ENCODE measurements at regions not wholly inside any gene's neighbourhood (a gene's known extent, or its start where the extent isn't known, plus 50 kb on each side); places are given as distances from the start of the nearest gene placed in this dataset.

- ATAC-seq (no peak), FAIRE-seq (no peak), DNase-seq (ENCODE audit: extremely low read depth in 1 of 4, low spot score in 3 of 4) (no peak)
- no peak overlapping the region for H2AFZ ChIP-seq (ENCODE audit: low read depth, low read length)
- H3K9ac ChIP-seq (ENCODE audit: insufficient read depth in 1 of 2, low read depth in 2 of 2, low read length in 2 of 2): no peak overlapping the region
- H3K27me3 ChIP-seq (ENCODE audit: control insufficient read depth in 2 of 2, insufficient read depth in 2 of 2, low read length in 2 of 2): no peaks in the 10 kb centered on the region
- in situ Hi-C loops (cut with MboI): no loop called here
- BruUV-seq (replicated peaks): no TSS peak
- TF ChIP-seq CBFA2T3 (IDR thresholded peaks at IDR 0.05) (0 out of 2 replicates have a peak, but pooled peaks have one; percentile 26), ZNF140 (CRISPR knock-in tag; IDR thresholded peaks at IDR 0.05) (no peak)
- WGBS (ENCODE audit: insufficient coverage, low coverage, missing lambda C conversion rate): 28% methylated on average over 6 of the region's 7 CpGs
- intact Hi-C loops (cut with micrococcal nuclease): no loop called here
- H3K79me2 ChIP-seq (ENCODE audit: control insufficient read depth, insufficient read depth, low read length): no peaks in the 10 kb centered on the region
- no peak overlapping the region for H3K4me2 ChIP-seq (ENCODE audit: insufficient read depth, low read length)
- H3K9me3 ChIP-seq (replicated peaks; ENCODE audit: control insufficient read depth, insufficient read depth, low read depth, low read length): no peaks in the 10 kb centered on the region
- no peaks in the 10 kb centered on the region for H3K36me3 ChIP-seq (ENCODE audit: control insufficient read depth, insufficient read depth, low read length)
- H3K27ac ChIP-seq (ENCODE audit: extremely low read depth, low read depth, low read length): no peak overlapping the region
- no peaks in the 10 kb centered on the region for H3K9me1 ChIP-seq (ENCODE audit: control insufficient read depth, insufficient read depth, low read length)
- ChIA-PET CTCF (ENCODE audit: low intra/inter-chr PET ratio) (no interaction called here), POLR2A (interaction anchor here (0.9 to 1.0 kb wide), 2 partner anchors 16 to 39 kb away, joined by 3 to 4 read pairs; no protein-coding TSS in a partner anchor)
- H4K20me1 ChIP-seq (replicated peaks; ENCODE audit: control insufficient read depth, insufficient read depth, low read length): no peaks in the 10 kb centered on the region
- peaks cover 0 to 5% of the 10 kb centered on the region in 2 experiments; a peak in 3 of 5 replicates for H3K4me1 ChIP-seq (replicated peaks in 1 of 2; ENCODE audit: control insufficient read depth in 2 of 2, insufficient read depth in 2 of 2, low read length in 2 of 2)
- H3K4me3 ChIP-seq: no peak overlapping the region
Measured at GRCh38 chr2:207244971-207245925, 79.5 kb upstream of the KLF7 start.

DNA sequence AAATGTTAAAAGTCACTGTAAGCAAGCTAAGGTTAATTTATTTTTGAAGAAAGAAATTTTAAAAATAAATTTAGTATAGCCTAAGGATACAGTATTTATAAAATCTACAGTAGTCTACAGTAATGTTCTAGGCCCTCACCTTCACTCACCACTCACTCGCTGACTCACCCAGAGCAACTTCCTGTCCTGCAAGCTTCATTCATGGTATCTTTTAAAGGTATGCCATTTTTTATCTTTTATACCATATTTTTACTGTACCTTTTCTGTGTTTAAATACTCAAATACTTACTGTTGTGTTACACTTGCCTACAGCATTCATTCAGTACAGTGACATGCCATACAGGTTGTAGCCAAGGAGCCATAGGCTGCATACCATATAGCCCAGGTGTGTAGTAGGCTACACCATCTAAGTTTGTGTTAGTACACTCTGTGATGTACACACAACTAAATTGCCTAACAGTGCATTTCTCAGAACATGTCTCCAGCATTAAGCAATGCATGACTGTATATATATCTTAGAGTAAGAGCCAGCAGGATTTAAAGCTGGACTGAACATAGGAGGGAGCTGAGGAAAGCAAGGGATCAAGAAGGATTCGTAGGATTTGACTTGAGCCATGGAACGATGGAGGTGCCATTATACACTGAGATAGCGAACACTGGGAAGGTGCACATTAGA, 83.1 kb upstream of the KLF7 start:
- Histone ChIP-seq H3K27ac (ENCODE audit: extremely low read depth, low read depth, low read length) (no peak overlapping the region), H3K4me1 (replicated peaks in 1 of 2; ENCODE audit: control insufficient read depth in 2 of 2, insufficient read depth in 2 of 2, low read length in 2 of 2) (peaks cover 0 to 14% of the 10 kb centered on the region in 2 experiments; a peak in 3 of 5 replicates), H4K20me1 (replicated peaks; ENCODE audit: control insufficient read depth, insufficient read depth, low read length) (no peaks in the 10 kb centered on the region), H3K9me3 (replicated peaks; ENCODE audit: control insufficient read depth, insufficient read depth, low read depth, low read length) (no peaks in the 10 kb centered on the region), H3K27me3 (ENCODE audit: control insufficient read depth in 2 of 2, insufficient read depth in 2 of 2, low read length in 2 of 2) (no peaks in the 10 kb centered on the region), H3K9ac (ENCODE audit: insufficient read depth in 1 of 2, low read depth in 2 of 2, low read length in 2 of 2) (no peak overlapping the region), H3K79me2 (ENCODE audit: control insufficient read depth, insufficient read depth, low read length) (no peaks in the 10 kb centered on the region), H3K9me1 (ENCODE audit: control insufficient read depth, insufficient read depth, low read length) (no peaks in the 10 kb centered on the region), H3K4me2 (ENCODE audit: insufficient read depth, low read length) (no peak overlapping the region), H3K4me3 (no peak overlapping the region), H2AFZ (ENCODE audit: low read depth, low read length) (no peak overlapping the region), H3K36me3 (ENCODE audit: control insufficient read depth, insufficient read depth, low read length) (no peaks in the 10 kb centered on the region)
- BruUV-seq (replicated peaks): no TSS peak
- TF ChIP-seq MIER1 (IDR thresholded peaks at IDR 0.05; ENCODE audit: low read depth) (no peak), CBFA2T3 (IDR thresholded peaks at IDR 0.05) (peak; percentile 12; the same call in 1 of the 2 replicates), ZNF41 (CRISPR knock-in tag; conservative IDR thresholded peaks at IDR 0.05) (no peak), RCOR1 (IDR thresholded peaks at IDR 0.05; ENCODE audit: borderline replicate concordance in 1 of 2, low read depth in 2 of 2, low read length in 2 of 2) (no peak), MXI1 (IDR thresholded peaks at IDR 0.05; ENCODE audit: low read depth, low read length) (no peak), ARID1B (IDR thresholded peaks at IDR 0.05) (0 out of 2 replicates have a peak, but pooled peaks have one; percentile 12), TRIM28 (IDR thresholded peaks at IDR 0.05) (no peak)
- in situ Hi-C loops (cut with MboI) (no loop called here), intact Hi-C loops (cut with micrococcal nuclease) (no loop called here)
- WGBS (ENCODE audit: insufficient coverage, low coverage, missing lambda C conversion rate): 54% methylated on average over 4 of the region's 4 CpGs
- FAIRE-seq: no peak
- ATAC-seq: no peak
- DNase-seq (ENCODE audit: extremely low read depth in 1 of 4, low spot score in 3 of 4): no peak
- CTCF ChIA-PET (ENCODE audit: low intra/inter-chr PET ratio): no interaction called here
- POLR2A ChIA-PET: no interaction called here

Measured in K562 (cell line).